GM19455 (cell line): ENCODE measurements at regions not wholly inside any gene's neighbourhood (a gene's known extent, or its start where the extent isn't known, plus 50 kb on each side); places are given as distances from the start of the nearest gene placed in this dataset.
"Not testable (repeated sequence)": the region's sequence is repeated elsewhere in the genome, so short reads cannot be mapped to it uniquely, and the experiment has no call there.

ENCODE experiments used
- ATAC-seq: cut with Tn5 transposase; IDR thresholded peaks from one replicate; pipeline ENCODE4 v1.9.1; 2021; ENCODE audit not compliant: unreplicated experiment

DNA sequence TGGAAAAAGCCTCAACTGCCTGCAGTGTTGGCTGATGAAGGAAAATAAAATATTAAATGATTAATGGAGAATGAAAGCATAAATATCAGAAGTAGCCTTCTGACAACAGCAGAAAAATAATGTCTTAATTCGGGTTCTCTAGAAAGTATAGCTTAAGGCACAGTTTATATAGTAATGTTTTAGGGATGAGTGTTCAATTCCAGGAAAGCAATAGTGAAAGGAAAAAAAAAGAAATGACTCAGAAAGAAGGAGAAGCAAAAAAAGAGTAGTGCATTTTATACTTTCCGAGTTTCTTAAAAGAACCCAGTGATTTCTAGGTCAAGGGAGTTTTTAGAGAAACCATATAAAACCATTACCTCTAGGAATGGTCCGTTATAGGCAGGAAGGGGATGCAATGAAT, 137.3 kb downstream of the HTR1B start:
- no peak for ATAC-seq

DNA sequence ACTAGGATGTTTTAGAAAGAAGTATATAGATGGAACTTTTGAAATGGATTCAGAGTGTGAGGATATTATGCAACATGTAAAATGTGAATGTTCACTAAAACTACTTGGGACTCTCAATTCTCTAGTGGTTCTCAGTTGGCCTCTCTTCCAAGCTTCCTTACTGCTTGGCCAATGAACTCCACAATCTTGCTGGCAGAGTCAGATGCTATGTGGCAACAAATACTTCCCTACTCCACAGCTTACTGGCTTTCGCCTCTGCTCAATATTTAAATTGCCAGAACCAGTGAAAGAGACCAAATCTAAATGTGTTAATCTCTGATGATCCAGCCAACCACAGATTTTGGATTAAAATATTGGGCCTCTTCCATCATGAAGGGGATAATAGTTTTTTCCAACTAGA, 138.4 kb downstream of the HTR1B start:
- ATAC-seq = no peak

DNA sequence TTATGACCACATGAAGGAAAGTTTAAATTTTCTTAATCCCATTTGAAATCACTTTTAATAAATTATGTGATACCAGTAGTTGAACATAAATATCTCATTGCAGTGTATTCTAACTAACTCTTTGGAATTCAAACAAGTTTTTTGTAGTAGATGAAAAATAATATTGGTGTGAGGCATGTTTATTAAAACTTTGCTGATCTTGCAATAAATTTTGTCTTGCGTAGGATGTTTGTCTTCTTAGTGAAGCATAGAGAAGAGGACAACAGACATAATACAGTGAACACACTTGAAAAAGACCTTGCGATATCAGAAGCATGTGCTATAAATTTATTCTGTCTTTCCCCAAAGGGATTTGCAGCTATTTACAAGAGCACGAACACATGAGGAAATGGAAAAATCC, 140.7 kb downstream of the HTR1B start:
- no peak for ATAC-seq

DNA sequence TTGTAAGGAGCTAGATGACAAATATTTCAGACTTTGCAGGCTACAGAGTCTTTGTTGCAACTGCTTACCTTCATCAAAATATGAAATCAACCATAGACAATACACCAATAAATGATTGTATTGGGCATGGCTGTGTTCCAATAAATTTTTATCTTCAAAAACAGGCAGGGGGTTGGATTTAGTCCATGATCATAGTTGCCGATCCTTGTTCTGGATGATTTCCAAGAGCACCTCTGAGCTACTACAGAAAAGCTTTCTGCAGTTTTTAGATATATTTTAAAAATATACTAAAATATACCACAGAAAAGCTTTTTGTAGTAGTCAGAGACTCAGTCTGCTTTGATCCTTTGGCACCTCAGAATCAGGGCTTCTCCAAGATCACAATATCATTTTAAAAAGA, 145.0 kb downstream of the HTR1B start:
- ATAC-seq = no peak

DNA sequence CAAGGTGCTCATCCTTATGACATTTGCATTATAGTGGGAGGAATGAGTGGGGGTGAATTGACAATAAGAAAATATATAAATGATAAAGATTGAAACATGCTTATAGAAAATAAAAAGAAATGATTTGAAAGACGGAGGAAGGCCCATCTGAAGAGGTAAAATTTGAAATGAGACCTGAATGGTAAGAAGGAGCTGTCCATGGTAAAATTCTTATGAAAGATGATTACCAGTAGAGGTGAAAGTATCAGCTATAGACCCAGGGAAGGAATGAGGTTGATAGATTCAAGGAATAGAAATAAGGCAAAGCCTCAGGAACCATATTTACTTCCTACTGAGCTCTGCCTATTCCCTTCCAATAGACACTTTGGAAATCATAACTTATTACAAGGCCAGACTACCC, 149.7 kb downstream of the HTR1B start:
- ATAC-seq = no peak

DNA sequence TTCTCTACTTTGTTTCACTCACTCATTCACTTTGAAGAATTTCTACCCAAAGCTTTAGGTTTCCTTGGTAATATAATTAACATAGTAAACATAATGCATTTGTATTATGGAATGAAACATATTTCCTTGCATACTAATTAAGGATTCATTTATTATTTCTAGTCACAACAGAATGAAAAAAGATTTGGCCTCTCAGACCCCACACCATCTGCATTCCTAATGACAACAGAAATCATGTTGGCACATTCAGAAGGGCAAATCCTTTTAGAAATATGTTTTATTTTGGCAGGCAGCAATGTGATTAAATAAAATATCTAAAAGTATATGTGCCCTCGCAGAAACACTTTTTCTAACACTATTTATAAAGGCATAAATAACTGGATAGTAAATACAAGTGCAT, 163.4 kb downstream of the HTR1B start:
- ATAC-seq = no peak

DNA sequence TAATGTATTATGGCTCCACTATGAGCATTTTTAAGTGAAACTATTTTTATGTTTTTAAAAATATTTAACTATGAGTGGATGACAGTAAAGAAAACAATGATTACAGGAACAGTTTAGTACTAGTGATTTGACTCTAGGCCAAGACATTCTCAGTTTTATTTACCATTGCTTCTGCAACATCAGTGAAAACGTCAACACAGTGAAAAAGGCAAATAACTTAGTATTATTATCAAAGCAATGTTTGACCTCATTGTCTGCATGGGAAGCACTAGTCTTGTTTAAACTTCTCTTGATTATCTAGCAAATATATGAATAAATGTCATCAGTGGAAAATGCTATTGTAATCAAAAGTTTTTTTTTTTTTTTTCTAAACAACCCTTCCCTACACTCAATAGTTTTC, 165.0 kb downstream of the HTR1B start:
- no peak for ATAC-seq

DNA sequence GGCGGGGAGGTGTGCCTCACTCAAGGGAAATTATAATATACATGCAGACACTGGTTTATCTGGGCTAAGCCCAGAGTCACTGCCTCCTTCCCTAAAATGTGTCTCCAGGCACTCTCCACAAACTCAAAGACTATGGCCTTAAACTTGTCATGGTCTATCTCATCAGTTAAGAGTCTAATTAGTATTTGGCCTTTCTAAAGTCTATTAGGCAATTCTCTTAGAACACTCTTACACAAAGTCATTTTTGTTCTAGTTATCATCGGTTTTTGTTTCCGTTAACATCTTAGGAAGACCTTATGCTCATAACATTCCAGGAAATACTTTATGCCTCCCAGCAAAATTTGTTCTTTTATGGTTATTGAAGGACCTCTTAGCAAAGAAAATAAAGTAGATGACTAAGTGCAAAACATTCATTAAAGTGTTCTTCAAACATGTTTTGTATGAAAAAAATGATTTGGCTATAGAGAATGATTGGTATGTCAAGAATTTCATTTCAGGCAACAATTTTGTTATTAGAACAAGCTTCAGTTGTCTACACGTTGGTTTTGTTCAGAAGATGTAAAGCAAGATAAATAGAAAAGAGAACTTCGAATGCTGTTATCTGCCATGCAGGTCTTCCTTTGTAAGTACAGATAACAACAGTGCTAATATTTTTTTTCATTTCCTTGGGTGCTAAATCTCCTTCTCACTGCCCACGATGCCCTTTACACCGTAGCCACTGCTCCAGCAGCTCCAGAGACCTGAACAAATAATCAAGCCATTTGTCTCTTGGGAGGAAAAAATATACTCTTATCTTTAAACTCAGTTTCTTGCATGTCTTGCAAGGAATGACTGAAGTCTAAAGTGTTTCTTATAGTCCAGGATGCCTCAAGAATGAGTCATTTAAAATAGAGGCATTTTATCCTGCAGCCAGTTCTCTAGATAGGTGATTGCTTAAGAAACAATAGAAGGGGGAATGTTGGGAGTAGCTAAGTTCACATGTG, 170.4 kb downstream of the HTR1B start:
- no peak for ATAC-seq

DNA sequence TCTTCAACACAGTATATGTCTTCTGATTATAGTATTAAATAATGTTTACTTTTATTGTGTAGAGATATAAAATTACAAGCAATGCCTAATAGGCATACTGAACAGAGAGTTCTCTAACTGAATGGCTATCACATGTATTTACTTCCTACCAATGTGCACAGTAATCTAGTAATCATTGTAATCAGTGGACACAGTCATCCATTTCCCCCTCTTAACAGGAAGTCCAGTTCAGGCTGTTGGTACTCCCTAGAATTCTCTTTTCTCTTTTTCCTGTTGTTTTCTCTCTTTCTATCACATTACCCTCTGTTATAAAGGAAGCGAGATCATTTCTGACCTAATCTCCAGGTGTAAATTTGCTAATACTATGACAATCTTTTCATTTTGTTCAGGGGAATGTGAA, 172.5 kb downstream of the HTR1B start:
- ATAC-seq = no peak

DNA sequence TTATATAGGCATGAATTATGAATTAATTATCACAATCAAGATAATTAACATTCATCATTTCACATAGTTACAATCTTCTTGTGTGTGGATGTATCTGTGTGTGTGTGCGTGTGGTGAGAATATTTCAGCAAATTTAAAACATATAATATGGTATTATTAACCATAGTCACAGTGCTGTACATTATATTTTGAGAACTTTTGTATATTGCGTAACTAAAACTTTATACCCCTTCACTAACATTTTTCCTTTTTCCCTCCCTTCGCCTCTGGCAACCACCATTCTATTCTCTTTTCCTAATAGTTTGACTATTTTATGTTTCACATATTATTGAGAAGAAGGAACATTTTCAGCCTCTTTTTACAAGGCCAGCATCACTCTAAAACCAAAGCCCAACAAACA, 176.8 kb downstream of the HTR1B start:
- ATAC-seq = no peak

DNA sequence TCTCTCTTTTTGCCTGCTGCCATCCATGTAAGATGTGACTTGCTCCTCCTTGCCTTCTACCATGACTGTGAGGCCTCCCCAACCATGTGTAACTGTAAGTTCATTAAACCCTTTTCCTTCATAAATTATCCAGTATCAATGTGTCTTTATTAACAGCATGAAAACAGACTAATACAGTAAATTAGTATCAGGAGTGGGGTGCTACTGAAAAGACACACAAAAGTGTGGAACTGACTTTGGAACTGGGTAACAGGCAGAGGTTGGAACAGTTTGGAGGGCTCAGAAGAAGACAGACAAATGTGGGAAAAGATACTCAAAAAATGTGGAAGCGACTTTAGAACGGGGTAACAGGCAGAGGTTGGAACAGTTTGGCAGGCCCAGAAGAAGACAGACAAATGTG, 189.4 kb downstream of the HTR1B start:
- no peak for ATAC-seq

DNA sequence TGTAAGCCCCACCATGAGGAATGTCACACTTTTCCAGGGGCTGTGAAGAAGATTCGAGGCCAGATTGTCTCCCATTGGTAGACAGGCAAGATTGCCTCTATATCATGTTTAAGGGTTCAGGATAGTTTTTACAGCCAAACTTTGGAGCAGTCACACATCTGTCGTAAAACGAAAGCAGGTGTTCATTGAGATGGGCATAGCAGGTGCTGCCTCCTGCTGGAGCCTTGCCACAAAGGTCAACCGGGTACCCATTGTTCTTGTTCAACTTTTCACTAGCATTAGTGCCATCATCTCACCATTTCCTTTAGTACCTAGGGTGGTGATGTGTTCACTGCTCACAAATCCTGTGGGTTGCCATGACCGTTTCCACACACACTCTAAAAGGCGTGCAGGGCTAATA, 198.3 kb downstream of the HTR1B start:
- ATAC-seq = no peak

DNA sequence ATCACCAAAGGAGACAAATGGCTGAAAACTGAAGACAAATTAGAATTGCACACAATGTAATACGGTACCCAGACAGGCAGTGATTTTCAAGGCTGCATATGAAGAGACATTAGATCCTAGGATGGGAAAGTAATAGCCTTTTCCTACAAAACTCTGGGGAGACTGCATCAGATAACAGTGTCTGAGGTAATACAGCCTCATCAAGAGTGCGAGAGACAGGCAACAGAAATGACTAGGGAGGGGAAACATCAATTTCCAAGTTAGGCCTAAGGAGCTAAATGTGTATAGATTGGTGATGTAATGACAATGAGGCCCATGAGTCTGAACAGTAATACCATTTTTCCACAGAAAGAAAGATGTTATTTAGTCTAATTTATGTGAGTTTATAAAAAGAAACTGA, 200.3 kb downstream of the HTR1B start:
- ATAC-seq = no peak

DNA sequence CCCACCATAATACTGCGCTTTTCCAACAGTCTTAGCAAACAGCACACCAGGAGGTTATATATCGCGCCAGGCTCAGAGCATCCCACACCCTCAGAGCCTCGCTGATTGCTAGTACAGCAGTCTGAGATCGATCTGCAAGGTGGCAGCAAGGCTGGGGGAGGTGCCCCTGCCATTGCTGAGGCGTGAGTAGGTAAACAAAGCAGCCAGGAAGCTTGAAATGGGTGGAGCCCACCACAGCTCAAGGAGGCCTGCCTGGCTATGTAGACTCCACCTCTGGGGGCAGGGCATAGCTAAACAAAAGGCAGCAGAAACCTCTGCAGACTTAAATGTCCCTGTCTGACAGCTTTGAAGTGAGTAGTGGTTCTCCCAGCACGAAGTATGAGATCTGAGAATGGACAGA, 211.5 kb downstream of the HTR1B start:
- ATAC-seq = not testable (repeated sequence)

DNA sequence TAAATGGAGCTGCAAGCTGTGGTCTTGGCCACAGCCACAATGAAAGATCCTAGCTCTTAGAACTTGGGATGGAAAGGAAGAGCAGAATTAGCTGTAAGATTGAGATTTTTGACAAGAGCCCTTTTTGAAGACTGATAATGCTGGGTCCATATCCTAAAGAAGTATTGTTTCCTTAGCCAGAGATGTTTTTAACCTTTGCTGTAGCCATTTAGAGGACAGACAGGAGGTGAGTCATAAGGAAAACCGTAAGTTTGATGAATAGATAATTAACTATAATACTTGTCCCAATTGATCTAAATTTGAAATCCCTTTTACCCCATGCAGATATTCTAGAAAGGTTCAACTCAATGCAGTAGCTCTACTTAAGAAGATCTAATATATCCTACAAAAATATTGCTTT, 213.7 kb downstream of the HTR1B start:
- no peak for ATAC-seq

DNA sequence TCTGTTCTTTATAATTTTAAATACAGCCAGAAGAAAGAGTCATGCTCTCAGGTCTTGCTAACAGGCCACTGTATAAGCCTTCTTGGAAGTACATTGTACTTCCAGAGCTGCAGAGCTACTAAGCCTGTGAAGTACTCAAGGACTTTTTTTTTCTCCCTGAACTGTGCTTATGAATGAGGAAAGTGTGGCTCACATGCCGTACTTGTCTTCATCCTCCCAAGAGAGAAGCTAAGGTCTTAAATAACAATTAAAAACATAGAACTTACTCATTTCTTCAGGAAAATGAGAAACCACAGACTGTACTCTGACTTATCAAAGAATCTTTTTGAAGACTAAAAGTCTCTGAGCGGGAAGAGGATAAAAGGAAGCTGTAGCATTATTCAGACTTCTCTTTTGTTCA, 218.3 kb downstream of the HTR1B start:
- no peak for ATAC-seq

DNA sequence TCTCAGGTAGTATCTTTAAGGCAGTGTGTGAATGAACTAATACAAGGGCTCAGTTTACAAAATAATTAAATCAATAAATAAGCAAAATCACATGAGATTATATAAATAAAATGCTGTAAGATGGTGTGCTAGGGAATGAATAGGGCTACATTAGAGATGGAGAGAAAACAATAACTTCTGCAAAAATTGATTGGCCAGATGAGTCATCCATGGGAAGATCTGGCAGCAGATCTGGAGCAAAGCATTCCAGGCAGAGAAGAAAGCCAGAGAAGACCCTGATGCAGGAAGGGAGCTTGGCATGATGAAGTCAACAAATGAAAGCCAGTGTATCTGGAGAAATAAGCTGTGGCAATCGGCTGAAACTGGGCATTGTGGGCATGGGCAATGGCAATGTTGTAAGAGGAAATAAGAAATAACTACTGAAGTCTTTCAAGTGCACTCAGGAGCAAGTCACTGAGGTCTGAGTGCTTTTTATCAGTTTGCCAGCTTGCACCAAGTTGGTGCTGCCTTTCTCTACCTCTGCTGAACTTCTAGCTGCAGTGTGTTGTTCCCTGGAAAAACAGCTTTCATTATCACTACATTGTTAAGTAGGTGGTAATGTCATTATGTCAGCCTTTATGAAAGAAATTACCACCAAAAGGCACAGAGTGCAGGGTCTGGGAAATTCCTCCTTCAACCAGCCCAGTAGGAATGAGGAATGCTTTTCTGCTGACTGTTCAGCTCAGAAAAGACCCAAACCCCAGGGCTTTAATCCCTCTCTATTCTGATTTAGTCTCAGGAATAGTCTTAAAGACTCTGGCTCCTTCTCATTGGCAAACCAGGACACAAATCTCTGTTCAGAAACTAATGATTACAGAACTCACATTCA, 231.6 kb downstream of the HTR1B start:
- no peak for ATAC-seq

DNA sequence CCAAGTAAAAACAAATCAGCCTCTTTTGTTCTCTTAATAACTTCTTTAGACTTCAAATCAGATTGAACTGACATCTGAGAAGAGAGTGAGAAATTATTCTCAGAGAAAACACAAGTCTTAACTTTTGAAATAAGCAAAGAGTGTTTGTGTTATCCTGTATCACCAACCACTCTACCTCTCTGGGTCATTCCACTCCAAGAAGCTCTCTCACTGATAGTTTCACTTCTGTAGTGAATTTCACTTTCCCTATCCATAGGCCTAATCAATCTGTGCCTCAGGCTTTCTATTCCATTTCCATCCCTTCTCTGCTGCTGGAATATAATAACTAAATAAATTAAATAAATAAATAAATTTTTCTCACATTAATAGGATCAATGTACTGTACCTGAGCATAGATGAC, 235.0 kb downstream of the HTR1B start:
- ATAC-seq = no peak

DNA sequence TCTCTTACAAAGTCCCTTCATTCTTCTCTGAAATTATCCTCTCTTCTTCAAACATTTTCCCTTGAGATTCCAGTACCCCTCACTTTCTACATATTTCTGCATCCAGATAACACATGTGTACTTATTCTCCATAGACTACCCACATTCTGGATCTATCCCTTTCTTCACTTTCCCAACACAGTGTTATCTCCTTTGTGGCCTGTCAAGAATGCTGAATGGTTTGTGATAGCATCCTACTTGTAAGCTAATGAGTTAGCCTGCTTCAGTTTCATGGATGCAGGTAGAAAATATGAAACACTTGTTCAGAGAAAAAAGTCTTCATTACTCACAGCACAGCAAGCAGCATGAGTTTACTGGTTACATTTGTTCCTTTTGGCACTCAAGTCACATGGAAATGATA, 245.4 kb downstream of the HTR1B start:
- ATAC-seq = no peak

DNA sequence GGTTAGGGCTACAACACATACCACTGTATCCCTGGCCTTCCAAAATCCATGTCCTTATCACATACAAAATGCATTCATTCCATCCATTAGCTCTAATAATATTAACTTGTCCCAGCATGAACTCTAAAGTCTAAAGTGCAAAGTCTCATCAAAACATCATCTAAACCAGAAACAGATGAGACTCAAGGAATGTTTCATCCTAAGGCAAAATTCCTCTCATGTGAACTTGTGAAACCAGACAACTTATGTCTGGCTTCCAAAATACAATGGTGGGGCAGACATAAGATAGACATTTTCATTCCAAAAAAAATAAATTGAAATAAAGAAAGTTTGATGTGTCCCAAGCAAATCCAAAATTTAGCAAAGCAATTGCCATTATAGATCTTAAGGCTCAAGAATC, 257.4 kb downstream of the HTR1B start:
- ATAC-seq = no peak

DNA sequence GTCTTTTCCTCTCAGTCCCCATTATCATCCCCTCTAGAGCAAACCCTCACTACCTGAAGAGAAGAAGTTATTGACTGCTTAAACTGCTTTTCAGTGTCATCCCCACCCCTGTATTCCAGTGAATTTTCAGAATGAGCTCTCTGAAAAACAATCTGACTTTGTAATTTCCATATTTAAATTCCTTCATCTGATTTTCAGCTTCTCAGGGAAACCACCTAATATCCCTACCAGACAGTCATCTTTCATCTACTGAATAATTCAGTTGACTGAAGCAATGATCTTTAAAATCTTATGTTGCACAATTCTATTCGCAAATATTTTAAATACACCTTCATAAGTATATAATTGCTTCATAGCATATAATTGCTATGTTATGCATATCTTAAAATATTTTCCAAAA, 258.7 kb downstream of the HTR1B start:
- no peak for ATAC-seq

DNA sequence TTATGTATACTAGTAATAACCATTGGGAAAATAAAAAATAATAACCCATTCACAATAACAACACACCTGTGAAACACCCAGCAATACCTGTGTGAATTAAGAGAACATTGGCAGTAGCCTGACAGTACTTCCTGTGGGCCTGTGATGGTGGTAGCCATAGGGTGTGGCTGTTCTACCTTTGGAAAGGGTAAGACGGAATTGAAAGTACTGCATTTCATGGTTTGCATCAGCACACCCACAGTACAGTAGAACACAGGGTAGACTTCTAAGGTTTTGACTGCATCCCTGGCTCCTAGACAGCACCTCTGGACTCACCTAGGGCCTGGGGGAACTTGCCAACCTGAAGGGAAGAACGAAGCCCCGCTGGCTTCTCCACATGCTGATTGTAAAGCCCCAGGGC, 279.8 kb downstream of the HTR1B start:
- no peak for ATAC-seq
